ENCODE measurements at regions not wholly inside any gene's neighbourhood (a gene's known extent, or its start where the extent isn't known, plus 50 kb on each side); places are given as distances from the start of the nearest gene placed in this dataset.
"Not testable (repeated sequence)": the region's sequence is repeated elsewhere in the genome, so short reads cannot be mapped to it uniquely, and the experiment has no call there.

DNA sequence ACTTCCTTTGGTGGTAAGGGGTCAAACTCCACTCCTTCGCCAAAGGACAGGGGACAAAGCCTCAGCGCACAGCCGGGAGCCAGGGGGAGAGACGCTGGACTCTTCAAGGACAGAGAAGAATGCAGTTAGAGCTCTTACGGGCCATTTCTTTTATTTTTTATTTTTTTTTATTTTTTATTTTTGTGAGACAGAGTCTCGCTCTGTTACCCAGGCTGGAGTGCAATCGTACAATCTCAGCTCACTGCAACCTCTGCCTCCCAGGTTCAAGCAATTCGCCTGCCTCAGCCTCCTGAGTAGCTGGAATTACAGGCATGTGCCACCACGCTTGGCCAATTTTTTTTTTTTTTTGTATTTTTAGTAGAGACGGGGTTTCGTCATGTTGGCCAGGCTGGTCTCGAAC, 93.2 kb upstream of the RPH3AL start, which contains the start of gene RFLNB:
Gene RFLNB (minus strand): TSS at position 101 of the 400 bp plus-strand sequence.
- not testable (repeated sequence) for H3K27ac Mint-ChIP-seq; H2AFZ ChIP-seq; H4K20me1 ChIP-seq (replicated peaks; ENCODE audit: insufficient read depth); H3F3A ChIP-seq (replicated peaks; ENCODE audit: low read depth); H3K4me1 ChIP-seq (ENCODE audit: insufficient read depth); DNase-seq (ENCODE audit: low spot score); H3K4me3 ChIP-seq; H3K36me3 ChIP-seq (ENCODE audit: insufficient read depth); H3K9me3 Mint-ChIP-seq; ATAC-seq; H3K9me2 ChIP-seq (ENCODE audit: insufficient read depth); H3K4me2 ChIP-seq; H3K4me3 Mint-ChIP-seq; H3K4me1 Mint-ChIP-seq; H3K27me3 ChIP-seq (ENCODE audit: insufficient read depth)
- Mint-ChIP-seq H3K27me3 (ENCODE audit: insufficient read depth, low read depth, poor library complexity) (peaks cover 11% of the 10 kb centered on the region), H3K36me3 (ENCODE audit: low read depth) (peaks cover 28% of the 10 kb centered on the region)
- Histone ChIP-seq H3K27ac (ENCODE audit: low read depth) (0 out of 2 replicates have a peak within 1 kb of the TSS, but pooled peaks have one; percentile 45), H3K79me2 (replicated peaks; ENCODE audit: insufficient read depth) (peaks cover 25% of the 10 kb centered on the region)

DNA sequence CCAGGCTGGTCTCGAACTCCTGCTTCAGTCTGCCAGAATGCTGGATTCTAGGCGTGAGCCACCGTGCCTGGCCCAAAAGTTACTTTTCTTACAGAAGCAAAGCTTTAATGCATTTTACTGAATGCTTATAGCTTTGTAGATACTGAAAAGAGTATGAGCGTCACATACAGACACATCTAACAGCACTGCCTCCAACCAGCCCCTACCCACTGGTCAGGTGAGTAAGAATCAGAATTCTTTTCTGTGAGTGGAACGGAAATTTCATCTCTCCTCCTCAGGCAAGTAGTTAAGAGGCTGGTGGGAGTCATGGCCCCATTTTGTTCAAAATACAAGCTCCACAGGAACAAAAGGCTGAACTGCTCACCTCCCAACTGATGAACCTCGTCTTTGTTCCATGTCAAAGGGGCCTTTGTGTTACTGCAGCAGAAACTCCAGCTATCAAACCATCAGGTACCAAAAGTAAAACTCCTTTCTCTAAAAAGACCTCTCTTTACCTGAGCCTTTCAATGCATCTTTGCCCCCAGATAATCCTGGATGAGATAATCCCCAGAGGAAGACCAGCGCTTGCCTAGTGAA, 92.4 kb upstream of the RPH3AL start:
- Mint-ChIP-seq H3K4me1 (peaks cover 3% of the 10 kb centered on the region; the same call in 1 of the 3 replicates), H3K27me3 (ENCODE audit: insufficient read depth, low read depth, poor library complexity) (peaks cover 11% of the 10 kb centered on the region), H3K4me3 (no peak overlapping the region), H3K27ac (no peak overlapping the region), H3K9me3 (no peaks in the 10 kb centered on the region; the same call in 1 of the 3 replicates), H3K36me3 (ENCODE audit: low read depth) (peaks cover 28% of the 10 kb centered on the region)
- ATAC-seq (no peak), DNase-seq (ENCODE audit: low spot score) (no peak)
- Histone ChIP-seq H3K4me2 (no peak overlapping the region), H3K79me2 (replicated peaks; ENCODE audit: insufficient read depth) (peaks cover 25% of the 10 kb centered on the region), H3F3A (replicated peaks; ENCODE audit: low read depth) (no peaks in the 10 kb centered on the region), H3K4me1 (ENCODE audit: insufficient read depth) (no peaks in the 10 kb centered on the region), H3K36me3 (ENCODE audit: insufficient read depth) (peaks cover 5% of the 10 kb centered on the region; the same call in 1 of the 2 replicates), H2AFZ (no peak overlapping the region), H4K20me1 (replicated peaks; ENCODE audit: insufficient read depth) (no peaks in the 10 kb centered on the region; the same call in none of the 2 replicates), H3K27ac (ENCODE audit: low read depth) (0 out of 2 replicates have a peak overlapping the region, but pooled peaks have one; percentile 45), H3K9me2 (ENCODE audit: insufficient read depth) (no peaks in the 10 kb centered on the region), H3K4me3 (no peak overlapping the region), H3K27me3 (ENCODE audit: insufficient read depth) (no peaks in the 10 kb centered on the region)
- TF ChIP-seq EZH2phosphoT487 (IDR thresholded peaks at IDR 0.05; ENCODE audit: unreplicated experiment): no peak

DNA sequence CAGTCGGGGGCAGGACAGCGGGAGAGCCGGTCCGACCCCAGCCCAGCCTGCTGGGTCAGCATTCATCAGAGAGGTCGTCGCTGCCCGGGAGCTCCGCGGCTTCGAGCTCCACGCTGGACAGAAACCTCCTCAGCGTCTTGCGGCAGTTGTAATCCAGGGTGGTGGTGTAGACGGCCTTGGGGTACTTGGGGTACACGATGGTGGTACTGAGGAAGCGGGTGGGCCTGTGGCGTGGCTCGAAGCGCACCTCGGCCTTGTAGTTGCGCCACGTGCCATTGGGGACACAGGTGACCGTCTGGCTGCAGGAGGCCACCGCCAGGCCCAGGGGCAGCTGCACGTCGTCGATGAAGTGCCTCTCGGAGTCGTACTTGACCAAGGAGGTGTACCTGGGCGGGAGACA, 90.5 kb upstream of the RPH3AL start:
- Mint-ChIP-seq H3K9me3 (peaks cover under 1% of the 10 kb centered on the region; the same call in 2 of the 3 replicates), H3K4me3 (no peak overlapping the region), H3K27ac (no peak overlapping the region), H3K27me3 (ENCODE audit: insufficient read depth, low read depth, poor library complexity) (peaks cover 15% of the 10 kb centered on the region), H3K4me1 (peaks cover 3% of the 10 kb centered on the region; the same call in 1 of the 3 replicates), H3K36me3 (ENCODE audit: low read depth) (peaks cover 28% of the 10 kb centered on the region)
- no peak for ATAC-seq
- DNase-seq (ENCODE audit: low spot score): no peak
- no peaks in the 10 kb centered on the region for H3K27me3 ChIP-seq (ENCODE audit: insufficient read depth)
- no peak overlapping the region for H2AFZ ChIP-seq
- no peaks in the 10 kb centered on the region; the same call in none of the 2 replicates for H4K20me1 ChIP-seq (replicated peaks; ENCODE audit: insufficient read depth)
- H3K4me3 ChIP-seq: no peak overlapping the region
- TF ChIP-seq, protein P1, sequence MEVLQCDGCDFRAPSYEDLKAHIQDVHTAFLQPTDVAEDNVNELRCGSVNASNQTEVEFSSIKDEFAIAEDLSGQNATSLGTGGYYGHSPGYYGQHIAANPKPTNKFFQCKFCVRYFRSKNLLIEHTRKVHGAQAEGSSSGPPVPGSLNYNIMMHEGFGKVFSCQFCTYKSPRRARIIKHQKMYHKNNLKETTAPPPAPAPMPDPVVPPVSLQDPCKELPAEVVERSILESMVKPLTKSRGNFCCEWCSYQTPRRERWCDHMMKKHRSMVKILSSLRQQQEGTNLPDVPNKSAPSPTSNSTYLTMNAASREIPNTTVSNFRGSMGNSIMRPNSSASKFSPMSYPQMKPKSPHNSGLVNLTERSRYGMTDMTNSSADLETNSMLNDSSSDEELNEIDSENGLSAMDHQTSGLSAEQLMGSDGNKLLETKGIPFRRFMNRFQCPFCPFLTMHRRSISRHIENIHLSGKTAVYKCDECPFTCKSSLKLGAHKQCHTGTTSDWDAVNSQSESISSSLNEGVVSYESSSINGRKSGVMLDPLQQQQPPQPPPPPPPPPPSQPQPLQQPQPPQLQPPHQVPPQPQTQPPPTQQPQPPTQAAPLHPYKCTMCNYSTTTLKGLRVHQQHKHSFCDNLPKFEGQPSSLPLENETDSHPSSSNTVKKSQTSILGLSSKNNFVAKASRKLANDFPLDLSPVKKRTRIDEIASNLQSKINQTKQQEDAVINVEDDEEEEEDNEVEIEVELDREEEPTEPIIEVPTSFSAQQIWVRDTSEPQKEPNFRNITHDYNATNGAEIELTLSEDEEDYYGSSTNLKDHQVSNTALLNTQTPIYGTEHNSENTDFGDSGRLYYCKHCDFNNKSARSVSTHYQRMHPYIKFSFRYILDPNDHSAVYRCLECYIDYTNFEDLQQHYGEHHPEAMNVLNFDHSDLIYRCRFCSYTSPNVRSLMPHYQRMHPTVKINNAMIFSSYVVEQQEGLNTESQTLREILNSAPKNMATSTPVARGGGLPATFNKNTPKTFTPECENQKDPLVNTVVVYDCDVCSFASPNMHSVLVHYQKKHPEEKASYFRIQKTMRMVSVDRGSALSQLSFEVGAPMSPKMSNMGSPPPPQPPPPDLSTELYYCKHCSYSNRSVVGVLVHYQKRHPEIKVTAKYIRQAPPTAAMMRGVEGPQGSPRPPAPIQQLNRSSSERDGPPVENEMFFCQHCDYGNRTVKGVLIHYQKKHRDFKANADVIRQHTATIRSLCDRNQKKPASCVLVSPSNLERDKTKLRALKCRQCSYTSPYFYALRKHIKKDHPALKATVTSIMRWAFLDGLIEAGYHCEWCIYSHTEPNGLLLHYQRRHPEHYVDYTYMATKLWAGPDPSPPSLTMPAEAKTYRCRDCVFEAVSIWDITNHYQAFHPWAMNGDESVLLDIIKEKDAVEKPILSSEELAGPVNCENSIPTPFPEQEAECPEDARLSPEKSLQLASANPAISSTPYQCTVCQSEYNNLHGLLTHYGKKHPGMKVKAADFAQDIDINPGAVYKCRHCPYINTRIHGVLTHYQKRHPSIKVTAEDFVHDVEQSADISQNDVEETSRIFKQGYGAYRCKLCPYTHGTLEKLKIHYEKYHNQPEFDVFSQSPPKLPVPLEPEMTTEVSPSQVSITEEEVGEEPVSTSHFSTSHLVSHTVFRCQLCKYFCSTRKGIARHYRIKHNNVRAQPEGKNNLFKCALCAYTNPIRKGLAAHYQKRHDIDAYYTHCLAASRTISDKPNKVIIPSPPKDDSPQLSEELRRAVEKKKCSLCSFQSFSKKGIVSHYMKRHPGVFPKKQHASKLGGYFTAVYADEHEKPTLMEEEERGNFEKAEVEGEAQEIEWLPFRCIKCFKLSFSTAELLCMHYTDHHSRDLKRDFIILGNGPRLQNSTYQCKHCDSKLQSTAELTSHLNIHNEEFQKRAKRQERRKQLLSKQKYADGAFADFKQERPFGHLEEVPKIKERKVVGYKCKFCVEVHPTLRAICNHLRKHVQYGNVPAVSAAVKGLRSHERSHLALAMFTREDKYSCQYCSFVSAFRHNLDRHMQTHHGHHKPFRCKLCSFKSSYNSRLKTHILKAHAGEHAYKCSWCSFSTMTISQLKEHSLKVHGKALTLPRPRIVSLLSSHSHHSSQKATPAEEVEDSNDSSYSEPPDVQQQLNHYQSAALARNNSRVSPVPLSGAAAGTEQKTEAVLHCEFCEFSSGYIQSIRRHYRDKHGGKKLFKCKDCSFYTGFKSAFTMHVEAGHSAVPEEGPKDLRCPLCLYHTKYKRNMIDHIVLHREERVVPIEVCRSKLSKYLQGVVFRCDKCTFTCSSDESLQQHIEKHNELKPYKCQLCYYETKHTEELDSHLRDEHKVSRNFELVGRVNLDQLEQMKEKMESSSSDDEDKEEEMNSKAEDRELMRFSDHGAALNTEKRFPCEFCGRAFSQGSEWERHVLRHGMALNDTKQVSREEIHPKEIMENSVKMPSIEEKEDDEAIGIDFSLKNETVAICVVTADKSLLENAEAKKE (CRISPR knock-in tag; IDR thresholded peaks at IDR 0.05): no peak
- no peak for TF ChIP-seq JUNB (IDR thresholded peaks at IDR 0.05; ENCODE audit: unreplicated experiment)
- TF ChIP-seq, protein P2, sequence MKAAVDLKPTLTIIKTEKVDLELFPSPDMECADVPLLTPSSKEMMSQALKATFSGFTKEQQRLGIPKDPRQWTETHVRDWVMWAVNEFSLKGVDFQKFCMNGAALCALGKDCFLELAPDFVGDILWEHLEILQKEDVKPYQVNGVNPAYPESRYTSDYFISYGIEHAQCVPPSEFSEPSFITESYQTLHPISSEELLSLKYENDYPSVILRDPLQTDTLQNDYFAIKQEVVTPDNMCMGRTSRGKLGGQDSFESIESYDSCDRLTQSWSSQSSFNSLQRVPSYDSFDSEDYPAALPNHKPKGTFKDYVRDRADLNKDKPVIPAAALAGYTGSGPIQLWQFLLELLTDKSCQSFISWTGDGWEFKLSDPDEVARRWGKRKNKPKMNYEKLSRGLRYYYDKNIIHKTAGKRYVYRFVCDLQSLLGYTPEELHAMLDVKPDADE (IDR thresholded peaks at IDR 0.05): no peak
- TF ChIP-seq ZNF331 (CRISPR knock-in tag; IDR thresholded peaks at IDR 0.05; ENCODE audit: low read depth): no peak
- no peak for TF ChIP-seq POLR2AphosphoS5 (IDR thresholded peaks at IDR 0.05; ENCODE audit: low read depth)
- TF ChIP-seq NANOG (IDR thresholded peaks at IDR 0.05; ENCODE audit: borderline replicate concordance): no peak
- no peaks in the 10 kb centered on the region for H3K9me2 ChIP-seq (ENCODE audit: insufficient read depth)
- no peaks in the 10 kb centered on the region for H3F3A ChIP-seq (replicated peaks; ENCODE audit: low read depth)
- peaks cover 25% of the 10 kb centered on the region for H3K79me2 ChIP-seq (replicated peaks; ENCODE audit: insufficient read depth)
- no peak overlapping the region for H3K27ac ChIP-seq (ENCODE audit: low read depth)
- H3K36me3 ChIP-seq (ENCODE audit: insufficient read depth): peaks cover 5% of the 10 kb centered on the region; the same call in 1 of the 2 replicates
- H3K4me2 ChIP-seq: no peak overlapping the region
- no peaks in the 10 kb centered on the region for H3K4me1 ChIP-seq (ENCODE audit: insufficient read depth)

Measured in GM23338 (cell line).